IPS DF 4.7 (cell line): ENCODE measurements at regions not wholly inside any gene's neighbourhood (a gene's known extent, or its start where the extent isn't known, plus 50 kb on each side); places are given as distances from the start of the nearest gene placed in this dataset.

ENCODE experiments used
- DNase-seq: peaks from one replicate; pipeline ENCODE4 v3.0.0-alpha.2; 2013; ENCODE audit warnings: low spot score; ENCODE audit errors: extremely low read depth

DNA sequence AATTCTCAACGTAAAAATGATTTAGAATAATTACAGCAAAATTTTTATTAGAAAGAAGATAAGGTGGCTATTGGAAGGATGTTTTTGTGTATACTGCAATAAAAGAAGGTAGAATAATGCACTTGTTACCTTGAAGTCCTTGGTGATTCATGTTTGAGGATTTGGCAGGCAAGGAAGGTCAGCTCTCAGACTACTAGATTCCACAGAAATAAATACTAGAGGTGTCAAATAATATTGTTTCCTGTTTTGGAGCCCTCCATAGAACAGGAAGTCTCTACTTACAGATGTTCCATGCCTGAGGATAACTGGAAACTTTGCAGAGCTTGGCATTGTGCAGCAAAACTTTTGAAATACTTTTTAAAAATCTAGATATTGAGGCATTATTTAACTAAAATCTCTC, 284.3 kb upstream of the SYT1 start:
- DNase-seq, result no peak

DNA sequence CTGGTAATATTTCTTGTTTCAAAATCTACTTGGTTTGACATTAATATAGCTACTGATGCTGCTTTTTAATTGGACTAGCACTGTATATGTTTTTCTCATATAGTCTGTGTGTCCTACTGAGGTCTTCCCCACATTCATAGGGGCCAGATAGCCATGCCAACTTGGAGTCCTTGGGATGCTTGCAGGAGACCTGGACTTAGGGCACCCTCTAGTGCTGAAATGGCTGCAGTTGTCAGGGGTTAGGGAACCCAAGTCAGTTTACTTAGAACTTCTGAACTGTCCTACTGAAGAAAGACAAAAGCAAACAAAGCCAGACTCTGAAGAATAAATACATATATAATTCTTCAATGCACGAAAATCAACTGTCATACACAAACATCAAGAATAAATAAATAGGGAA, 279.9 kb upstream of the SYT1 start:
- DNase-seq, result no peak

DNA sequence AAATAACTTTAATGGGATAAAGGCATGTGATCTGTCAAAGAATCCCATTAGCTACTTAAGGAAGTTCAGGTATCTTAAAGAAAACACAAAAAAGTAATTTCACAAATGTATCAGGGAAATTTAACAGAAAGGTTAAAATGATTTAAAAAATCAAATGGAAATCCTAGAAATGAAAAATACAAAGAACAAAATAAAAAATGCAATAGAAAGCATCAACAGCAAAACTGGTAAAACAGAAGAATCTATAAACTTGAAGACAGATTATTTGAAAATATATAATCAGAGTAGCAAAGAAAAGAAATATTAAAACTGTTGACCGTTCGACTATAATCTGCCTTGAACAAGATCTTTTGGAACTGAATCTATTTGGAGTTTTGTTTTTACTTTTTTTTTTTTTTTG, 279.4 kb upstream of the SYT1 start:
- DNase-seq, result no peak

DNA sequence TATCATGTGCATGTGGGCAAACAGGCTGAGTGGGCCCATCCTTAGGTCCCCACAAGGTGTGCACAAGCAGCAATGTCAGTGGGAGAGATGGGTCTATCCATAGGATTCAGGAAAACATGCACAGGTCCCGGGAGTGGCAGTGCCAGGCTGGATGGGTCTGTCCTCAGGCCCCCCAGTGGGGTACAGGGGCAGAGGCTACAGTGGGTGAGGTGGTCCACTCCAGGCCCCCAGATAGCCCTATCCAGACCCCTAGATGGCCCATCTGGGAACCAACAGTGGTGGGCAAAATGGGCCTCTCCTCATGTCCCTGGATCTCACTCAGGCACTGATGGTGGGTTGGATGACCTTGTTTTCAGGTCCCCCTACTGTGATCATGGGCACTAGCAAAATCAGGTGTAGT, 277.8 kb upstream of the SYT1 start:
- no peak for DNase-seq

DNA sequence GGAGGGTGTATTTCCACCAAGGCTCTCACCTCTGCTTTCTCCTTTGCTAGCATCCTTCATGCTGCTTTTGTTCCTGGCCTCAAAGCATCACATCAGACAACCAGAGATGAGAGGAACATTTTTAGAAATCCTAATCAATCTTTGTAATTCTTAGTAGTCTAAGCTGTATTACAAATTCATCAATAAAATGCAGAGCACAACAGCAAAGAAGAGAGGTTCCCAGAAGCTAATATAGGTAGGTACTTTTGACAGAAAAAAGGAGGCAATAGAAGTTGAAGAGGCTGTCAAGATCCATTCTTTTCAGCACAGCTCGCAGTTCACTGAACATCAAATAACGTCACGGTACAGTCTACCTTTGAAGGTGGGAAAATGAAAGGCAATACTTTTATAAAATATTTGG, 265.2 kb upstream of the SYT1 start:
- DNase-seq, result no peak

DNA sequence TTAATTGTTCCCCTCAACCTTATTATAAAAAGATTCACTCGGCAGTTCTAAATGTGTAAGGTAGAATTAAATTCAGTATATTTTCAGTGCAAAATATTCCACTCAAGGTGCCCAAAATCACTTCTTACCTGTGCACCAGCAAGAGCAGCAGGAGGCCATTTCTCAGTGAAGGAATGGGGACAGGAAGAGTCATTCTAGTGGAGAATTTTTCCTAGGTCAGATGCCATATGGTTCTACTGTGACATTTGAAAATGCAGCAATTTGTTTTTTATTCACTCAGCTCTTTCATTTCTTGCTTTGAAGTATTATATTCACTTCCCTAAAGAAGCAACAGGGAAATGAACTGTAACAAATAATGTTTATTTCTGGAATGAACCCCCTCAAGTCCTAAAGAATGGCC, 264.0 kb upstream of the SYT1 start:
- DNase-seq, result no peak

DNA sequence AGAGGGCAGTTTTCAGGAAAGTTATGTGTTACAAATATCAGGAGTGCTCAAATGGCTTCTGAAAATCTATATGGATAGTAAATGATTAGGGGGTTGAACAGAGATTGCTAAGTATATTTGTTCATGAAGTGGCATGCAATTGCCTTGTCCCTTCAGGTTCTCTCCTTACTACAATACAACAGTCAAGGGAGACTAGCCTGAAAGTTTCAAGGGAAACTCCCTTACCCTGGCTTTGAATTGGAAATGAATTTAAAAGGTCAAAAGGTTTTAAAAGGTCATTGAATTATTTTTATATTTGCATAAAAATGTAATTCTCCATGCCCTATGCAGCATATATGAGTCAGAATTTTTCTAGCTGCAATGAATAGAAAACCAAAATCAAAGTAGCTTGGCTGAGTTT, 253.1 kb upstream of the SYT1 start:
- no peak for DNase-seq

DNA sequence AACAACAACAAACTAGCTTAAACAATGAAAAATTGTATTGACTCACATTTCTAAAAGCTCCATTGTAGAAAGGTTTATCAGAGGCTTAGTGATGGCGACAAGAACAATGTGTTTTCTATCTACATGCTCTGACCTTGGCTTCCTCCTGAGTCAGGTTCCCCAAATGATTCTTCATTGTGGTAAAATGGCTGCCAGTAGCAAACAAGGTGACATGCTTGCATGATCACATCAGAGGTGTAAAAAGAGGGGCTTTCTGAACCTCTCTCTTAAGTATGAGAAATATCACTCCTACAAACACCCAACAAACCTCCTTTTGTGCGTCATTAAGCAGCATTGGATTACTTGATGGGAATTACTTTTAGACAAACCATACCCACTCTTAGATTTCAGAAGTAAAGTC, 252.4 kb upstream of the SYT1 start:
- DNase-seq, result no peak

DNA sequence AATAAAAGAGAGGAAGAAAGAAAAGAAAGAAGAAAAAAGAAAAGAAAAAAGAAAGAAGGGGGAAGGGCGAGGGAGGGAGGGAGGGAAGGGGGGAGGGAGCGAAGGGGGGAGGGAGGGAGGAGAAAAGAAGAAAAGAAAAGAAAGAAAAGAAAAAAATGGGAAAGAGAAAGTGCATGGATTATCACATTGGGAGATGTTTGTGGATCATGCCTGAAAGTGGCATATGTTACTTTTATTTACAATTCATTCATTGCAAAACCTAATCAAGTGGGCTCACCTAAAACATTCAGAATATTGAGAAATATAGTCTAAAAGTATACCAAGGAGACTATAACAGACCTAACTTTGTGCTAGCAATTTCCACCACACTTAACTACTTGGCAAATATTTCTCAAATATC, 246.9 kb upstream of the SYT1 start:
- no peak for DNase-seq

DNA sequence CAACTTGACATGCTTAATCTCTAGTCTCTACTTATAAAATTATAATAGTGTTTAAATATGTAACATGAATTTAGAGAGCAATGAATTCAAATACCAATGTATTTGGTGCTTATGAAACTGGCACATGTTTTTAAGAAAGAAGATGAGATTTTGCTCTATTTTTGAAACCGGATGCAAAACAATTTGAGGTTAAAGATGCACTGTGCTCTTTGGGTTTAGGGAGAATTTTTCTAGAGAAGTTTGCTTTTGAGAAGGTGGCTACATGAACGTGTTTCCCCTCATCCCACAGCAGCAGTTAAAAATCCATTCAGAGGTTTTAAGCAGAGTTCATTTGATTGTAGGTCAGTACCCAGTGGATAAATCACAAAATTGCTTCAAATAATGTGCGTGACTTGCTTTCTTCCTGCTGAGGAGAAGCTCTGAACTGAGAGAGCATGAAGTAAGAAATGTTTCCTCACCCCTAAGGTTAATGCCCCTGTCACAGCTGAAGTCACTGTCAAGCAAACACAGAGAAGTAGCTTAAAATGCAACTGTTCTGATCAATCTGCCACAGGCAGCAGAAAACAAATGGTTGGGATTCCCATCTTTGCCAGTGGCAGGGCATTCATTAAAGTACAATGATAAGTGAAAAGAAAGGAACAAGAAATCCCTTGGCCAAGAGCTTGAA, 241.9 kb upstream of the SYT1 start:
- DNase-seq, result no peak

DNA sequence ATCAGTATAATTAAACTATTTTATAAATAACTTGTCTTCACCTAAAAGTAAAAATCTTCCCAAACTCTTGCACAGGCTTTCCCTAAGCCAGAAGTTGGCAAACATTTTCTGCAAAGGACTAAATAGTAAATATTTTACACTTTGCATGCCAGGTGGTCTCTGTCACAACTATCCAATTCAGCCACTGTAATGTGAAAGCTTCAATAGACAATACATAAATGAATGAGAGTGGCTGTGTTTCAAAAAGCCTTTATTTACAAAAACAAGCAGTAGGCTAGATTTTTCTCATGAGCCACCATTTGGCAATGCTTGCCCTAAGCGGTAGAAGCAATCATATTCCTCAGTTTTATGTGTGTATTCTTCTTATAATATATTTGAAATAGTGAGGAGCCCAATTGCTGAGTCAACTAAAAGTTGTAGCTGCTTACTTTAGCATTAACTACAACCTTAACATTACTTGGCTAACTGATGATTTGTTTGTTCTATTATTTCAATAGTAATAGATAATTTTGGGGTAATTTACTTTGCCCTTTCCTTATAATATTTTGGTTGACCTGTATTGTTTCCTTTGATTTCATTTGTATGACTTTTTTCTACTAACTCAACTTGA, 236.0 kb upstream of the SYT1 start:
- DNase-seq, result no peak

DNA sequence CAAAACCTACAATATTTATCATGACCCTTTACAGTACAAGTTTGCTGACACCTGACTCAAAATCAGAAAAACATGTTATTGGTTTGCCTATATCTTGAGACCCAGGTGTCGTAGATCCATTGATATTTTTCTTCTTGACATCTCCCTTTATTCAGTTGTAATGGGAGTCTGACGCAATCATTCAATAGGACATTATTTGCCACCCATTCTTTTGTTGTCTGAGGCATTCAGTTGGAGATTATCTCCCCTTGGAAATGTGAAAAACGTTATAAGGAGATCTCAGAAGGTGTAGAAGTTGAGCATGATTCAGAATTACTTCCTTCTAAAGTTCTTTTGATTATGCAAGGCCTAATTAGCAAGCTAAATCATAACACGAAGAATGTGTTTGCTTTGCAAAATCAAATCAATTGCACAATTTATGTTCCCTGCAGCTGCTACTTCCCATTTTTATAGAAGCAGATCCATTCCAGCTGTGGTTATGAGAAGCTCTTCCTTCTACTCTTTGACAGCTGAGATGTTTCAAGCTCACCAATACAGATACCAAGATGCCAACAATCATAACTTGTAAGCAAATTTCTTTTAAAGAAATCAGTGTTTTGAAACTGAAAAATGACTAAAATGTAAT, 228.2 kb upstream of the SYT1 start:
- no peak for DNase-seq

DNA sequence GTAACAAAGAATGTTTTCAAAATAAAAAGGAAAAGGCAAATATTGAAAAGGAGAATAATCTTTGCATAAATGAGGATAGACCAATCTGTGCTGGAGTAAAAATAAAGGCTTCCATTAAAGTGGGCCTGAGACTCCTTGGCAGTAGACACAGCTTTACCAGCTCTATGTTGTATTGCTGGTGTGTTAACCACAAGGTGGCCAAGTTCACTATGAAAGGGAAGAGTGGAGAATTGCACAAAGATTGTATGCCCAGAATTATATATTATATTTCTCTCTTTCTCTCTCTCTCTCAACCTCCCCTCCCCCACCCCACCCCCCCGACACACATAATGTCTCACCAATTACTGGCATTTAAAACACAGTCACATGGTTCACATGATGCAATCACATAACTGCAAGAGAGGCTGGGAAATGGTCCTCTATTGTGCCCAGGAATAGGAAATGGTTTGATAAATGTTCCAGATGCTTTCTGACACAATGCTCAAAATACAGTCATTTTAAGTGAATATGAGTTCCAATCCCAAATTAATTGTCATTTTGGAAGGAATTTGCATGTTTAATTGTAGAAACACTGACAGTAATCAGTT, 222.6 kb upstream of the SYT1 start:
- no peak for DNase-seq

DNA sequence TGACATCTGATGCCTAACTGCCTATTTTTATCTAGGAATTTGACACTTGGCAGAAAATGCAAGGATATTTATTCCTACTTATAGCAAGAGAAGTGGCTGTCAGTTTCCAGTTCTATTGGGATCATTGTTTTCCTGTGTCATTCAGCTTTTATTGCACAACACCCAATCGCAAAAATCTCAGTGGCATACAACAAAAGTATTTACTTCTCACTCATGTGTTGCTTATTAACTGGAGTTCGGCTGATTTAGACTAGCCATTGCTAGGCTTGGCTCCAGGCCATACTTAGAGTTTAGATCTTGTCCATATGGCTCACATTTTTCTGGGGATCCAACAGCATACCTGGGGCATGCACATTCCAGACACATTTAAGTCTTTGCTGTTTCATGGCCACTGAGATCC, 218.6 kb upstream of the SYT1 start:
- no peak for DNase-seq

DNA sequence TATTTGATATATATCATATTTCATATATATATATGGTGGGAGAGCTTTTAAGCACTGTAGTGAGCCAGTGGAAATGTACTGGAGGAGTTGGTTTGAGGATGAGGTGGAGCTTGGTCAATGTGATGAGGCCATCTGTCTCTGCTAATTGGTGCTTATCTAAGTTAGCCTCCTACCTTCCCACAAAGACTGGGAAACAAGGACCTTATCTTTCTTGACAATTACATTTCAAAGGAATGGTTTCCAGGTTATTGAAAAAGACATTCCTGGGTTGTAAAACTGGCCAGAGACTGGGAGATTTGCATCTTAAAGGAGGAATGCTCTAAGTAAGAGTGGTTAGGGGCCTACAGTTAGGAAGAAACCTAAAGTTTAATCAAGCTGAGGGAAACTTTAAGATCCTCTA, 212.8 kb upstream of the SYT1 start:
- peak; percentile 51 for DNase-seq

DNA sequence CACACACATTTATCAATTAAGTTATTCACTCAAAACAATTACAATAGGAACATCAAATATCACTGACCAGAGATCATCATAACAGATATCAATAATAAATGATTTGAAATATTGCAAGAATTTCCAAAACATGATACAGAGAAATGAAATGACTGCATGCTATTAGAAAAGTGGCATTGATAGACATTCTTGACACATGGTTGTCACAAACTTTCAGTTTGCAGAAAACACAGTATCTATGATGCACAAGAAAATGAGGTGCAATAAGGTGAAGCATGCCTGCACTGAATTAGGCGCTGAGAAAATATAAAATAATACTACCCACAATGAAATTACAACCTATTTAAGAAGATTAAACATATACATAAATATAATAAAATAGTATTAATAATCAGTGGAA, 198.0 kb upstream of the SYT1 start:
- DNase-seq, result no peak

DNA sequence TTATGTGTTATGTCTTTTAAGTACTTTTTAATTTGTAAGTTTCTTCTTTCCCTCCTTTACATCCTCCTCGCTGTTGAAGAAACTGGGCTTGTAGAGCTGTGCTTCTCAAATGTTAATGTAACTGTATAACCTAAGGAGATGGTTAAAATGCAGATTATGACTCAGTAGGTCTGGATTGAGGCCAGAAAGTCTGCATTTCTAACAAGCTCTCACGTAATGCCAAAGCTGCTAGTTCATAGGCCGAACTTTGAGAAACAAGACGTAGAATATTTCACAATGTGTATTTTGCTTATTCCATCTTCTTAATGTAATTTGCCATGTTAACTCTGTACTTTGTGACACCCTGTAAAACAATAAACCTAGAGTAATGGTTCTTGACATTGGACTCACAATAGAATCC, 193.3 kb upstream of the SYT1 start:
- no peak for DNase-seq

DNA sequence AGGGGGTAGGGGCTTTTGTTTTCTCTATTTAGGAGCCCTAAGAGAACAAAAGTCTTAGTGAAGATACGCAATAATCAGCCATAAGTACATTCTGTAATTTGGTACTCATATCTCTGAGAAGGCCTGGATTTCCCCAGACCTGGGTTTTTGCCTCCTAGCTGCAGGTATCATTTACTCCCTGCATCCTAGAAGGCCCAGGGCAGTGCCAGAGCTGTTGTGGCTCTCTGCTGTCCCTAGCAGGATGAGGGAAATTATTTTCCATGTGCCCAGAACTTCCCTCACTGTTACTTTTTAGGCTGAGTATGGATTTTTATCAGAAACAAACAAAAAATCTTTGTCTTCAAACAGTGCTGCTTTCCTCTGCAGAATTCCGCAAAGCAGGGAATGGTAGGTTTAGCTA, 192.5 kb upstream of the SYT1 start:
- no peak for DNase-seq

DNA sequence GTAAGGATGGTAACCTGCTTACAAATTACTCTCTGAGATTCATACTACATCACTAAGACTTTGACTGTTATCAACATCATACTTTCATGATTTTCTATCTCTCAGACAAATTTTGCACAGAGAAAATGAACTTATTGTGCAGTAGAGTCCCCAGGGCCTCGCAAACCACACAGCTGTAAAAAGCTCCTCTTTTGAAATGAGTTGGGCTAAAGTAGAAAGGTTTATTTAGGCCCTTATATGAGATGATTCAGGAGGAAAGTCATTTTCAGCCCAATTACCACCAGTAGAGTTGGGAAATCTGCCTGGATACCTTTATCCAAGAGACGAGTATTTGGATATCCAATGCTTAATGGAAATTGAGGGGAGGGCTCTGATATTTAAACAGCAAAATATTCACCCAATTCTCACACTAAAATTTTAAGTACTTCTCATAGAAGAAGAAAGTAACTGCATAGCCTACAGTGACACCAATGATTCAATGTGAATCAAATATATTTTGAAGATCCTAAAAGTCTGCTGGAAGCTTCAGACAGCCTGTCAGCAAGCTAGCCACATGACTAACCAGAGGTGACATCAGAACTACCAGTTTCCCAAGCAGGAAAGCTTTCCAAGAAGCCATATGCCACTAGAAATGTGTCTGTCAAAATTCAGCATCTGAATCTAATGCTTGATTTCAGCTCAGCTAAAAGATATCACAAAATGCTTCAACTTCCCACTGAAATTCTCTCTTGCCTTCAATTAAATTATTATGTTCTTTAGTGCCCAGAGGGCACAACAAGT, 190.1 kb upstream of the SYT1 start:
- DNase-seq, result no peak

DNA sequence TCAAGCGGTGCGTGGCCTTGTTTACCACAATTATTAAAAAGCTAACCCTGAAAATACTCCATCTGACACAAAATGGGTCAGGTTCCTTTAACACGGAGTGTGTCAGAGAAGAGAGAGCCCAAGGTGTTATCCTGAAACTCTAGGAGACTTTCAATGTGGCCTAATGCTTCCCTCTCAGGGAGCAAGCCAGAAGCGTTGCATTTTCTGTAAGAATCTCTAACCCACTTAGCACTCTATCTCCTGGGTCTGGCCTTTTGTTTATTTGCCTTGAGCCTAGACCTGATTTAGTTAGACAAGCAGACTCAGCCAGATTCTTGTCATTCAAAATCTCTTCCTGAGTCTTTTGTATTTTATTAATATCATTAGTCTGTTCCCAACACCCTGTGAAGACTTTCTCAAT, 184.0 kb upstream of the SYT1 start:
- no peak for DNase-seq

DNA sequence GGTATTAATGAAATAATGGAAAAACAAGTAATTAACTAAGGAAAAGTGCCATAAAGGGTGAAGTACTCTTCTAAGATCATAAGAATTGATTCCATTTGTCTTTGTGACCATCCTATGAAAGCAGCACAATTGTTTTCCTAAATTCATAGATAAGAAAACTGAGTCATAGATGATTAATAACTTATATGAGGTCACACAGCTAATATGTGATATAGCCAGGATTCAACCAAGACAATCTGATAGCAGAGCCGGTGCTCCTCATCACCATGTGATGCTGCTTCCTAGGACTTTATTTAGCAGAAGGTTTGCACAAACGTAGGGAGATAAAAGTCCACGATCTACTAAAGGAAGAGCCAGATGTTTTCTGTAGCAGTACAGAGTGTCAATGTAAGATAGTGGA, 181.5 kb upstream of the SYT1 start:
- DNase-seq, result no peak

DNA sequence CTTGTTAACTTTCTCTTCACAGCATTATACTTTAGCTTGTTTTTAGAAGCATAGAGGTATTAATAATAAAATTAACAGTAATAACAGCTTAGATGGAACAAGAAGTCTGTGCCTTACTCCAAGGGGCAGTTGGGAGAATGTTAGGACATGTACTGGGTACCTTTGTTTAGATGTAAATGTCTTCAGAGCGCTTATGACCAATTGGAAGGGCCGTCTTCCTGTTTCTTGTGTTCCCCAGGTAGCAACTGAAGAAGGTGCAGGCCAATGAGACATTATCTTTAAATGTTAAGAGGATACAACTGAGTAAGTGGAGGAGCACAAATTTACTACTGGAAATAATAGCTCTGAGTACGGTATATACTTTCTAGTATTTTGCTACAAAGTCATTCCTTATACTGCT, 180.9 kb upstream of the SYT1 start:
- no peak for DNase-seq
